ENCODE measurements at regions not wholly inside any gene's neighbourhood (a gene's known extent, or its start where the extent isn't known, plus 50 kb on each side); places are given as distances from the start of the nearest gene placed in this dataset.

- TF ChIP-seq MYC (IDR thresholded peaks at IDR 0.05; ENCODE audit: borderline replicate concordance, low read length) (no peak), CTCF (IDR thresholded peaks at IDR 0.05) (no peak), JUN (IDR thresholded peaks at IDR 0.05) (no peak), CEBPB (IDR thresholded peaks at IDR 0.05) (no peak)
Observed at GRCh38 chr2:225841314-225841713, 441.8 kb downstream of the NYAP2 start.

All from A549 (cell line).